Medulla oblongata (tissue), 1 donor: ENCODE measurements at regions not wholly inside any gene's neighbourhood (a gene's known extent, or its start where the extent isn't known, plus 50 kb on each side); places are given as distances from the start of the nearest gene placed in this dataset.

Experiments
- DNase-seq: peaks from one replicate; pipeline ENCODE4 v3.0.0-alpha.2; 2015; ENCODE audit errors: extremely low spot score

DNA sequence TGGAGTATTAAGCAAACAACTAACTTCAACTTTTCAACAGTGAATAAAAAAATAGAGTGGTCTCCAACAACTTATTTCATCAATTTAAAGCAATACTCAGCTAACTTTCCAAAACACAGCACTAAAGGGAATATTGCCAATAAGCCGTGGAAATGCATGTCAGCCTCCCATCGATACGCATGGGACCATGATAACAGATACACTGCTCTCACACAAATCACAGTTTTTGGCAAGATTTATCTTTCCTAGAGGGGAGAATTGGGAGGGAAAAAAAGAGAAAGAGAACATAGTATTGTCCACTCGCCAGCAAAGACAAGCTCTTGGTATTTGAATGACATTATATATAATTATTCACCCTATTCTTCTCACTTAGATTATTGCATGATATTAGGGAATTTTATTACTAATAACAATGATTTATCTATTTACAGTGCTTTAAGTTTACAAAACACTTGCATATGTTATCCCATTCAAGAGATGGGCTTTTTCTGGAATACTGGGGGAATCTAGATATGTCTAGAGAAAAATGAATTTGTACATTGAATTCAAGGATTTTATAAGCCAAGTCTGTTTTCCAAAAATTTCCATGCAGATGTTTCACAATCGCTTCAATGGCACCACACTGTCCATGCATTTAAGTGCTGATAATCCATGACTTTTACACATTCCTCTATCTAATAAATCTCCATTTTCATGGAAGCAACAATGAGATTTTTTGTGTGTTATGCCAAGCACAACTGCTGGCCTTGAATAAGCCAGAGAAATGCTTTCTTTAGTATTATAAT is 194.0 kb upstream of the MGMT start:
- DNase-seq: no peak

DNA sequence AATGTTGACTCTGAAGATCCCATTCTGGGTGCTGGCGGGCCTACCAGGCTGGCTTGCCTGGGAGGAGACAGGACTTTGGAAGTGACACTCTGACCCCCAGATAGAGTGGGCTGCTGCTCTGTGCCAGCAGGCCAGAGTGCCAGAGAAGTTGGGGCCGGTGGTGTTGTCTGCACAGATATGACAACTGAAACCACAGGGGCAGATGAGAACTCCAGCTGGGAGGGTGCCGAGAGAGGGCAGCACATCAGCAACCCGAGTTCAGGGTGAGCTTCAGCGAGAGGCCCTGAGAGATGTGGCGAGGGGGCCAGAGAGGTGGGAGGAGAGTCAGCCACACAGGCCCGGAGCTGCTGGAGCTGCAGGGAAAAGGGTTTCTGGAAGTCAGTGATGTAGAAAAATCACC is 193.2 kb upstream of the MGMT start:
- no peak for DNase-seq

DNA sequence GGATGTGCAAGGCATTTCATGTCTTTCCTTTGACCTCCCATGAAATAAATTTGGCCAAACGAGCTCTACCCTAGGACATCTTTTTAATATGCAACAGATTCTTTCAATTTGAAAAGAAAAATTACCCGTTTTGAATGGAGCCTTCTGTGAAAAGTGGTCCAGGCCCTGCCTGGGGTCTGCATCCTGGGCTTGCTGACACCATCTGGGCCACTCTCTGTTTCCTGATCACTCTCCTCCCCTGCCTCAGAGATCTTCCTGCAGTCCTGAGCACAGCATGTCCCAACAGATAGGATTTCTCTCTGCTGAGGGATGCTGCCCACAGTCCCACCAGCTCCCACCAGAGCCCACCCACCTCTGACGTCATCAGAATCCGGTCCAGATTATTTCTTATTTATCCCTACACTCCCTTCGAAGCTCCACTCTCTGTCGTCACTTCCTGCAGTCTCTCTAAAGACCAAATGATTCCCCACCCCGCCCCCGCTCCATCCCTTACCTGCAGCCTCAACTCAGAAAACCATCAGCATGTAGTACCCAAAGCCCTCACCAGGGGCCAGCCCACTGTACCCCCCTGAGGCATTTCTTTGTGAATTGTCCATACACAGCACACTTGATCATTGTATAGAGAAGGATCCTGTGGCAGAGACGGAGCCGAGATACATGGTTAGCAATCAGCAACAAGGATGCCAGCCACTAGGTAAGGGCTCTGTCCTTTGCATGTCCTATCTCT is 192.1 kb upstream of the MGMT start:
- no peak for DNase-seq

DNA sequence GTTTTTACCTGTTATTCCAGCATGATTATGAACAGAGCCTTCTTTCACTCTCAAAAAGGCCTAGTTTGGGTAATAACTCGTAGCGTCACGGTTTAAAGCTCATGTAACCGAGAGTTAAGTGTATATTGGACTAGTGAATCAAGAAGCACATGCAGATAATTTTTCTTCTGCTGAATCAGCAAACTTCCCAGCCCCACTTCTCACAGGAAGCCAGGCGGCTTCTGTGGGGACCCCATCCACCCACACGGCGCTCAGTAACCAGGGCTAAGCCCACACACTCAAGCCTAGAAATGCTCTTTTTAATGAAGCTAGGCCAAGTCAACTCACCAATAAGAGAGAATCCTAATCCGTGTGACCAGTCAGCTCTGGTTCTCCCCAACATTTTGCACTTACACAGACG is 191.2 kb upstream of the MGMT start:
- DNase-seq: no peak

DNA sequence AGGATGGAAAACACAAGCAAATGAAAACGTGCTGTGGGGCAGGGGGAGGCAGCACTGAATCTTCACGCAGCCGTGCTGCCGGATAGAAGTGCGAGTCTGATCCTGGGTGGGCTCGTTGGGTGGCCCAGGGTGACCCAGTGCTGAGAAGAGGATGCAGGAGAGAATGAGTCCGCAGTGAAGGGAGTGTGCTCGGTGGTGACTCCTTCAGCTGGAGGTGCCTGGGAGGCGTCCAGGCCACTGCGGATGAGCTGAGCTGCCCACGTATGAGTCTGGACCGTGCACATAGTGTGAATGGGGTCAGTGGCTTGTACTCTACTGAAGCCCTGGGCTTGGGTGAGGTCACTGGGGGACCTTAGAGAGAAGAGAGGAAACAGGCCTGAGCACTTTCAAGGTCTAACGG is 190.0 kb upstream of the MGMT start:
- DNase-seq: no peak

DNA sequence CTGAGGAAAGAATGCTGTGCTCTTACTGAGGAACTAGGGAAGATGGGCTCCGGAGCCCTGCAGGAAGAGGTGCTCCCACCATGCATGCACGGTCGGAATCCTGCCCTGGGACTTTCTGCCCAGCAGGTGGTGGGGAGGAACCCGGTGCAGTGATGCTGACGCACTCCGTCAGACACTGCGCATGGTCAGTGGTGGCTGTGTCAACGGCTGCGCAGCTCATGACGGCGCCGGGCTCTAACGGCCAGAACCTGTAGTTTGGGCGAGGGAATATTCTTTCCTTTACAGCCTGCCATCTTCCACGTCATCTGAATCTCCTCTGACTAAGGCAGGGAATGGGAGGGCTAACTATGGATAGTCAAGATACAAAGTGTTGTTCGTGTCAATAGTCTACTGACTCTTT is 189.2 kb upstream of the MGMT start:
- no peak for DNase-seq

DNA sequence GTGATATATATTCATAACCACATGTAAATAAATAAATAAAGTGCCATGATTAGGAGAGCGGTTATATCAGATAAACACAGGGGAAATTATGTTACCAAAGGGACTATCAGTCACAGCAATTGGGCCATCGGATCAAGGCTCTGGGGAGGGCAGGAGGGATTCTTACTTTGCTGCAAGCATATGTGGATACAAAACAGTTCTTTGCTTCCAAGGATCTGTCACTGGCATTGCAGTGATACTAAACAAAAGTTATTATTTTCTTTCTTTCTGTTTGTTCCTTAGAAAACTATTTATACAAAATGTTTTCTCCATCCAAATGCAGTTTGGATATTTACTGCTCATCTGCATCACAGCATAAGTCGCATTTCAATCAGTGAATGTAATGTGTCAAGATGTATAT is 188.4 kb upstream of the MGMT start:
- no peak for DNase-seq

DNA sequence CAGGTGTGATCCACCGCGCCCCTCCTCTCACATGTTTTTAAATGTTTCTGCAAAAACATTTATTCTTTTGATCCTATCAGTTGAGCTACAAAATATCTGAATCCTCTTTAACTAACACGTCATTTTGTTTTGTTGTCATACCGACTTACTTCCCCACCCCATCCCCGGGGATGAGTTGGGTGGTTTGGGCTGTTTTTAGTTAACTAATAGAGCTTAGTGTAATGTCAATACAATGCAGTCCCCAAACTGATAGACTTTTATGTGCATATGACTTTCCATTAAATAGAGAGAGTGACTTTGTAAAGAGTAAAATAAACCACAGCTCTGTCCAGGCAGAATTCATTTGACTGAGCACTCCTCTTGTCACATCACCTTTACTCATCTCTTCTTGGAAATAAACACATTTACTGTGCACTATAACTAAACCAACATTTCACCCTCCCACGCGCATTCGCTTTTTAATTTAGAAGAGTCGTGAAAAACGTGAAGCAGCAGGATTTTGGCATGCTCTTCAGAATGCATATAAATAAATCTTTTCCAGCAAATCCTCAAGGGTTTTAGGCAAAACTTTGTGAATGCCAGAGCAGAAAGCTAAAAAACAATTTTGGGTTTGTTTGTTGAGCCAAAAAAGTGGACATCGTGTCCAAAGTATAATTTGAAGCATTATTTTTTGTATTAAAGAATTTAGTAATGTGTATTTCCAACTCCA is 187.4 kb upstream of the MGMT start:
- DNase-seq: no peak

DNA sequence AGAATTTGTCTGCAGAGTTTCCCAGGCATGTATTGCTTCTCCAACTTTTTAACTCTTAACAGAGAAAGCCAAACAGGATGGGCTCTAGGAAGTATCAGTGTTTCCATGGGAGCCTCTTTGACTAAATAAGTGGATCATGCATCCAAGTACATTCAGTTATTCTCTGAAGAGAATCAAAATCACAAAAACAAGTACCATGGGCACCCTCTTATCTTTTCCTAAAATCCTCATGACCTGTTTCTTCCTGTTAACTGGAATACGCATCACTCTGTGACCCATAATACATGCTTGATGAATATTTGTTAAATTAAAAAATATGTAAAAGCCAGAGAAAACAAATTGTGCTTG is 186.9 kb upstream of the MGMT start:
- no peak for DNase-seq

DNA sequence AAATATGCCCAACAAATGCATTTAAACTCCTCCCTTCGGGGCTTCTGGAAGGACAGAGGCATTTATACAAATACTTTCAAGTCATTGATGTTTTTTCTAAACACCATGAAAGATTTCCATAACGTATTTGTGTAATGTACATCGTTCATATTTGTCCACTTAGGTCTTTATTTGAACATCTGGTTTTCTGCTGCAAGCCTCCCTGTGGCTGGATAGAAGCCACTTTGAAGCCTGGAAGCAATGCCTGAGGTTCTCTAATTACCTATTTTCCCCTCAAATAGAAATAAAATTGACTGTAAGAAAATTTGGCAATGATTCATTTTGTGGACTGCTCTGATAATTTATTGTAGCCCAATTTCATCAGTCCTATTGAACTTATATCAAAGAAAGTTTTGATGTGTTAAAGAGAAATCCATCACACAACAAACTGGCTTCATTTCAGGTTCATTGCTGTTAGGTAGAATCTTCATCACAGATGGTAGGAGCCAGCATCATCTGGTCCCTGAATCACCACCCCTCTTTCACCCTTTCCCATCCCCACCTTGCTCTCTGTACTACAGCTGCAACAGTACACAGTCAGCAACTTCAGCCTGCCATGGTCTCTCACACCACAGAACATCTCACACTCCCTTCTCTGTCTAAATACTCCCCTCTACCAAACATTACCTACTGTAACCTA is 186.0 kb upstream of the MGMT start:
- DNase-seq: no peak

DNA sequence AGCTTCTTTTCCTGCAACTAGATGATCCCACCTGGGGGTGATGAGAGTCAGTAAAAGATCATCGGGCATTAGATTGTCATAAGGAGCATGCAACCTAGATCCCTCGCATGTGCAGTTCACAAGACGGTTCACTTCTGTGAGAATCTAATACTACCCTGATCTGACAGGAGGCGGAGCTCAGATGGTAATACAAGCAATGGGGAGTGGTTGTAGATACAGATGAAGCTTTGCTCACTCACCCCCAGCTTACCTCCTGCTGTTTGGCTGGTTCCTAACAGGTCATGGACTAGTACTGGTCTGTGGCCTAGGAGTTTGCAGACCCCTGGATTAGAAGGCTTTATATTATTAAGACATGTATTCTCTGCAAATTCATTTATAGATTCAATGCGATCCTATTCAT is 181.6 kb upstream of the MGMT start:
- DNase-seq: no peak

DNA sequence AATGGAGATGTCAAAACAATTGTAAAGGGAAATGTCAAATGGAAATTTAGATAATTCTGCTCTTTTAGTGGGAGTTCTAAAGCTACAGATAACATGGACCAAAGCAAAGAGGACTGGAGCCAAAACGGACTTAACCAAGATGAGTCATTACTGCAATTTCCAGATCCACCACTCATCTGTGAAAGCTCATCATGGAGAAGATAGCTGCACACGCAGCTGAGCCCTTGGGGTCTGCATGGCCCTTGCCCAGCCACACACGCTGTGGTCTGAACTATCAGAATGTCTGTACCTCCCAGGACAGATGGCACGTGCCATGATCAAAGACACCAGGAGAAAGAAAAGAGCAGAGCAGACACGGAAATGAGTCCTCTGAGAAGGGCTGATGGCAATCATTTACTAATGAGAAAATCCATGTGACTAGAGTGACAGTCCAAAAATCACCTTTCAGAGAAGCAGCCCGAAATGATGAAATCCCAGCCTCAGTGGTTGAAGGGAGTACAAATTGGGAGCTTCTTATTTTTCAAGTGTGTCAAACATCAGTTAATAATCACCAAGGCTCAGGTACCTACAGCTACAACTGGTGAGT is 177.9 kb upstream of the MGMT start:
- DNase-seq: no peak

DNA sequence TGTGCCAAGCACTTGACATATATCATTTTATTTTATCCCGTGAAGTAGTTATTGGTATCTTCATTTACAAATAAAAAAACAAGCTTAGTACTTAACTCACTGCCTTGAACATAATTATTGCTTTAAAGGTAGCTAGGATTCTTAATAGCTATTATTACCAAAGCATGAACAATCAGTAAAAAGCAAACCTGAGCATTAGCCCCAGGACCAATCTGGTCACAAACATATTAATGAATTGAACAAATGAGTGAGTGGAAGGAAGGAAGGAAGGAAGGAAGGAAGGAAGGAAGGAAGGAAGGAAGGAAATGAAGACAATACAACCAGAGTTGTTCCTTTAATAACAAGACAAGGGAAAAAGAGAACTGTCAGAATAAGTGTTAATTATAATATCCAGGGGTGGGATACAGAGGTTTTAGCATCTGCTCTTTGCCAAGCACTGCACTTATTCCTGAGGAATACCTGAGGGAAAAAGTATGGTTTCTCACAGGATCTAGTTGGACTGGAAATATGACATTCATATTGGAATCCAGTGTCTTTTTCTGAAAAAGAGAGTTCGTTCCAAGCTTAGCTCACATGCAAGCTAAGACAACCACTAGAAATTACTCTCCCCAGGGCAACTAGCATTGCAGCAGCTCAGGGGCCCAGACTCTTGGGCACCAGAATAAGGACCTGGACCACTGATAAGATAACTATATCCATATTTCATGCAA is 172.9 kb upstream of the MGMT start:
- no peak for DNase-seq

DNA sequence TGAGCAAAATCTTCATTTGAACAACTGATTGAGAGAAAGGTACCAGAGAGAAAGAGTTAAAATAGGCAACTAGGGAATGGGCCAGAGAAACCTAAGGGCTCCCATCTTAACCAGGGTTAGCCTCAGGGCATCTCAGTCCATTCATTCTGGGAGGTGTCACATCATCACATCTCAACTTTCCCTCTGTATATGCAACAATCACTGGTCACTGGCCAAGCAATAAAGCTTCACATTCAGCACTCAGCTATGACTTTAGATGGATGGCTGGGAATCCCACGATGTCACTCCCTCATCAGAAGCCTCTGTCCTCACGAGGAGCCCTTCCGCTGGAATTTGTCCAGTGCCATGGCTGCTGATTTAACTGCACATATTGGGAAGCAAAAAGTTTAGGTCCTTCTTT is 172.1 kb upstream of the MGMT start:
- no peak for DNase-seq

DNA sequence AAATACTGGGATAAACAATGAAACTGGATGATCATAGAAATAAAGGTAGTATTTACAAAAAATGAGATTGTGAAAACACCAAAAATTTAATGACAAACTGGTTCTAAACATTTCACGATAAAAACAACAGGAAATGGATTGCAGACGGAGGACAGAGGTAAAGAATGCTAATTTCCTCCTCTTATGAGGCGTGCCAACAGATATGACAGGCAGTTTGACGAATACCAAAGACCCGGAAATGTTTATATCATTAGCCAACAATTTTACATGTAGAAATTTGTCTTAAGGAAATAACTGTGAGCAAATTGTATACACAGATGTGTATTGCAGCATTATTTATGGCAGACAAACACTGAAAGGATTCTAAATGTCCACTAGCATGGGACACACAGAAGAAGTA is 162.0 kb upstream of the MGMT start:
- DNase-seq: no peak

DNA sequence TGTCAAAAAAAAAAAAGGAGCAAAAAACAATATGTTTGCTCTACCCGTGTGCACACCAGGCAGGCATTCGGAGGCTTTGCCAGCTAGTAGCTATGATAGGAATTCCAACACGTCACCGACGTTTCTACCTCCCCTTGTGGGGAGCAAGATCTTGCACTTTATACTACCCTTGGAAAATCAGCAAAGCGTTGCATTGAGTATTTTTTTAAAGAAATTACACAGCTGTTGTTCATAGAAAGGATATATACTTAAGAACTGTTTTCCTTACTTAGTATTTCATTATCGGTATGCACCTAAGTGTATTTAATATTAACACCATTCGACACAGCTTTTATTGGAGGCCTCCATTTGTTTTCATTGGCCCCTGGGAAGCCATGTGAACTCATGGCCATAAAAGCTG is 159.9 kb upstream of the MGMT start:
- DNase-seq: no peak

DNA sequence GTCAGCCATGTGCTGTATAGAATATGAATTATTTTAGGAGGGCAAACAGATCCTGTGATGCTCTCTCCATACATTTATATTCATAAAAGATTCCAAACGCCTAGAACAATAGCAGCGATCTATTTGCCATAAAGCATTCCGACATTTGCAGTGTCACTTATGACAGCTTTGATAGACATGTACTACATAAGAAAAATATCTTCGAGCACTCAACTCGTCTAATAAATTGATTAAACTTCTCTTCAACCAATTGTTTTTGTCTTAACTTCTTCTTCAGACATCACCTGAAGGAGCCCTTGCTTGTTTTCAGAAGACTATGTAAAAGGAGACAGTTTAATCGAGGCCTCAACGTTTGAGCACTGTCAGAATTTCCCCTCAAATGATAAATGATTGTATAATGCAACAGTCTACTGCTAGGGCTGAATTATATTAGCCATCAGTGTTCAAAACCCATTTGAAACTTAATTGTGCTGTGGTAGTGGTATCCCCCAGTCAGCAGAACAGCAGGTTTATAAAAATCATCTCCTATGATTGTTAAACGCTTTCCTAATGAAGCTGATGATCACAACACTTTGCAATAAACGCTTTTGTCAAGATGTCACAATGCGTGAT is 158.0 kb upstream of the MGMT start:
- DNase-seq: no peak

DNA sequence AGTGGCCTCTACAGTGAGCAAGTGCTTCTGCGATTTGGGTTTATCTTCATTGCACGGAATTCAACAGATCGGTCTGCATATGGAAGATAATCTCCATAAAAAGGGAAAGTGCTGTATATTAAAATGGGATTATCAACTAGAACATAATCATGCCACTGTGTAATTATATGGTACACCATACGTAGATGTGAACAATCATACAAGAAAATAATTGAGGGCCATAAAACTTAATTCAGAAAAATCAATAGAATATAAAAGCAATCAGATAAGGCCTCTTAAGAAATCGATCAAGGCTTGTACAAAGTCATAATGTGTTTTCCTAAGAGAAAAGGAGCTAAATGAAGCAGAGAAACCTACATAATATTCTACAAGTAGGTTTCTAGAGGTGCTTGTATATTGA is 157.5 kb upstream of the MGMT start:
- no peak for DNase-seq

DNA sequence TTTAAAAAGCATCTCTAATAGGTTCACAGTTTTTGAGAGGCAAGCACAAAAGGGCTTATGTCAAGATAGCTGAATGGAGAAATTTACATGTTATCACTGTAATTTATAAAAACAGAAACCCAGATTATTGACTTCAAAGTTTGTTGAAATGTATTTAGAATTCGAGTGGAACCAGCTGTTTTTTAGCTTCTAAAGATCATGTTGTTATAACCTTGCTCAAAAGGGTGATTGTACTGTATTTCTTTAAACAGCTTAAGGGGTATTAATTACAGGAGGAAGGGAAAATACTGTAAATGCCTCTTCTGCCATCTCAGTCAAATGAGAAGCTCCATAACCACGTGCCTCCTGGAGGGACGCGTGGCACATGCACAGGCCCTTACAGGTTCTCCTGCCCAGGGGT is 156.2 kb upstream of the MGMT start:
- no peak for DNase-seq

DNA sequence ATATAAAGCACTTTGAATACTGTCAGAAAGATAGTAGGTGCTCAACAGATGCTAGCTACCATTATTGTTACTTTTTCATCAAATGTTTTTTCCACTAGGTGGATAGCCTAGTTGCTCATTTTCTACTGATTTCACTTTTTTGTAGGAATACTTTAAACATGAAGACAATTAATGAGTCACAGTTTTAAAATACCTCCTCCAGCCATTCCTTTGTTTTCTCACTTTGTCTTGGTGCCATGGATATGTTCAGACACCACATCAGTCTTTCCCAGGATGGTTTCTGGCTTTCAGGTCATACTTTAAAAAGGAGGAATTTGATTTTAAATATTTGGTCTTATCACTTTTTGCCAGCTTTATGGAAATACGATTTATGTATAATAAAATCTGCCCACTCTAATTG is 147.1 kb upstream of the MGMT start:
- DNase-seq: no peak

DNA sequence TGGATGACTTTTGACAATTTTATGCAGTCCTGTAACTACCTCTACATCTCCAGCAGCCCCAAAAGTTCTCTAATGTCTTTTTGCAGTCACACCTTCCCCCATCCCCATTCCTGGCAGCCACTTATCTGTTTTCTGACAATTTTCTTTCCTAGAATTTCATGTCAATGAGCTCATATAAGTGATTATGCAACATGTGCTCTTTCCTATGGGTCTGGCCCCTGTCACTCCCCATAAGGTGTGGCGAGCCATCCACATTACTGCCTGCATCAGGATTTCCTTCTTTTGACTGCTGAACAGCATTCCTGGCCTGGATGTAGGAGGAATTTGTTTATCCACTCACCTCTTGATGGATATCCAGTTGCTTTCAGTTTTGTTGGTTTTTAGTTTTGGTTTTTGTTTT is 146.7 kb upstream of the MGMT start:
- DNase-seq: no peak
